Activated CD8-positive, alpha-beta memory T cell treated with anti-CD3 and anti-CD28 coated beads for 4 hours (primary cell): ENCODE measurements at regions not wholly inside any gene's neighbourhood (a gene's known extent, or its start where the extent isn't known, plus 50 kb on each side); places are given as distances from the start of the nearest gene placed in this dataset.
"Not testable (repeated sequence)": the region's sequence is repeated elsewhere in the genome, so short reads cannot be mapped to it uniquely, and the experiment has no call there.

ENCODE experiments used
- DNase-seq, 2 donors: peaks; one replicate each; pipeline ENCODE4 v3.0.0-alpha.2; 2020; ENCODE audit warnings: low read depth in 2 of 2

DNA sequence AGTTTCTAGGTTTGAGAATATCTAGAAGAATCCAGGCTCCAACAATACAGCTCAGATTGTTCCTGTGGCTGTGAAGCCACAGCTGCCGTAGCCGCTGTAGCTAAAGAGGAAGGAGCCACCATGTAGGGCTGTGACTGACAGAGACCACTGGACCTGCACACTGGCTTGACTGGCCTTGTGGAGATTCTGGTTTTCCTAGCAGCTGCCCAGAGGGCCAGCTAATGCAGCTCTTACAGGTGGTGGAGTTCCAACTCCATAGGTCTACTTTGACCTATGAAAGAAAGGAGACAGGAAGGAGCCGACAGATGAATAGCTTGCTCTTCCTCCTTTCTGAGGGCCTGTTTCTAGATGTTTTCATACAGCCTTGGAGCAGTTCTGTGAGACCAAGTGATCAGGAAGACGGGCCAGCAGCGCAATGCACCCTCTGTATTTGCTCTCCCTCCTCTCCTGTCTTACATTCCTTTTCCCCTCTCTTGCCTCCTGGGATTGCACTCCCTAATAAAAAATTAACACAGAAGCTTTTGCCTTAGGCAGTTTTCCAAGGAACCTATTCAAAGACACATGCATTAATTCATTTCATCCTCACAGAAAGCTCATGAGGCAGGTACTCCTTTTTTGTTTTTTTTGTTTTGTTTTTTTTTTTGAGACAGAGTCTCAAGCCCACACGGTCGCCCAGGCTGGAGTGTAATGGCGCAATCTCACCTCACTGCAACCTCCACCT, 51.8 kb upstream of the MYB start:
- DNase-seq, result no peak

DNA sequence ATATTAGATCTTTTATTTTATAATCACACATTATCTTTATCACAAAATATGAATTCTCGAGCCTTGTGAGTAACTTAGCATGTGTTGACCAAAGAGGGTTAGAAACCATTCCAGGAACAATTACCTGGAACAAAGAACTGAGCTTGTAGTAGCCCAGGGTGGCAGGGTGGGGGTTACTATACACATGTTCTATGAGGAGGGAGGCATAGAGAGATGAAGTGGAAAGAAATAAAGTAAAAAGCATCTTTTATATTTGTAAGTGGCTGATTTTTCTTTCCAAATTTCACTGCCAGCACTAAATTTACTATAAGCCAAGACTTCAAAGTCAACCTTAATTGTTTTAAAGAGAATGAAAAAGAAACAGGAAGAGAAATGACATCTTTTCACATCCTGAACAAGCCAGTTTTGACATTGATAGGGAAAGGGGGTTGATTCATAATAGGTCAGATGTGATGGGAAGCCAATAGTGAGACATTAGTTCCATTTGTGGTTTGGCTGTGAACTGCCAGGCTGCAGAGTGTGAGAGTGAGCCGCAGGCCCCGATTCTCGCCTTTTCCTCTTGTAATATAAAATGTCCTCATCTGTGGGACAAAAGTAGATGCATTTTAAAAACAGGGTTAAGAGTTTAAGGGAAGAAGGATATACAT, 52.7 kb upstream of the MYB start:
- peak; percentile 30 to 36 for DNase-seq

DNA sequence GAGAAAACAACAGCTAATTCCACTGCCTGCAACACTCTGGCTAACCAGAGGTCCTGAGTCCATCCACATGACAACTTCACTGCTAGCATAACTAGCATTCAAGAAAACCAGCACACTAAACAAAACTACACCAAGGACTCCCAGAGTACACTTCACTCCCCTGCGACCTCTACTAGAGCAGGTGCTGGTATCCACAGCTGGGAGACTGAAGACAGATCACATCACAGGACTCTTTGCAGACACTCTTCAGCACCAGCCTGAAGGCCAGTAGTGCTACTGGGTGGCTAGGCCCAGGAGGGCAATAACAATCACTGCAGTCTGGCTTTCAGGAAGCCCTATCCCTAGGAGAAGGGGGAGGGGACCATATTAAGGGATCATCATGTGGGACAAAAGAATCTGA, 54.4 kb upstream of the MYB start:
- DNase-seq, result no peak

DNA sequence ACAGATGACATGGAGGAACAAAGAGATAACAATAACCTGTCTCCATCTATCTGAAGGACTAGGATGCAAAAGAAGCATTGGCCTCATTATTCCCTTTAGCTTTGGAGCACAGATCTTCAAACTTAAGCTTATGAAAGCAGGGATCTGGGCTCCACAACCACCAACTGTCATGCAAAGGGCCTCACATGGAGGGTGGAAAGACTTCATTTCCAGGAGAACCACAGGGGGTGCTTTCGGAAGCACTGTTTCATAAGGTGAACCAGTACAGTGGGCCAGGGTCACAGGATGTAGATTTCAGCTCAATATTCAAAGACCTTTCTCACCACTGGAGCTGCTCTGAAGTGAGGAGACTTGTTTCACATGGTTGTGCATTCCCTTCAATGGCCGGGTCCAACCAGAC, 55.1 kb upstream of the MYB start:
- DNase-seq, result no peak

DNA sequence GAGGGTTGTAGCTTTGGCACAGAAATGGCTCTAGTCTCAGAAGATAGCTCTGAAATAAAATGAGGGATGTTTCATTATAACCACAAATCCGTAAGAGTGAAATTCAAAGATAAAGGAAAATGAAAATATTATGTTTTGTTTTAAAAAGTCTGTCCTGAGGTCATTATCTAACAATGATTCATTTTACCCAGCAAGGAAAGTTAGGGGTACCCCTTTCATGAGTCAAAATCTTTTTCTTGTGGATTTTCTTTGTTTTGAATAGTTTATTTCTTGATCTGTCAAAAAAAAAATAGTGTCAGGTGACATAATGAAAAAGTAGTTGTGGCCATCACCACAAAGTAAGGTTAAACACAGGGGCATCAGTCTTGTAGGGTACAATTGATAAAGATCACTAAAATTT, 59.7 kb upstream of the MYB start:
- DNase-seq, result no peak

DNA sequence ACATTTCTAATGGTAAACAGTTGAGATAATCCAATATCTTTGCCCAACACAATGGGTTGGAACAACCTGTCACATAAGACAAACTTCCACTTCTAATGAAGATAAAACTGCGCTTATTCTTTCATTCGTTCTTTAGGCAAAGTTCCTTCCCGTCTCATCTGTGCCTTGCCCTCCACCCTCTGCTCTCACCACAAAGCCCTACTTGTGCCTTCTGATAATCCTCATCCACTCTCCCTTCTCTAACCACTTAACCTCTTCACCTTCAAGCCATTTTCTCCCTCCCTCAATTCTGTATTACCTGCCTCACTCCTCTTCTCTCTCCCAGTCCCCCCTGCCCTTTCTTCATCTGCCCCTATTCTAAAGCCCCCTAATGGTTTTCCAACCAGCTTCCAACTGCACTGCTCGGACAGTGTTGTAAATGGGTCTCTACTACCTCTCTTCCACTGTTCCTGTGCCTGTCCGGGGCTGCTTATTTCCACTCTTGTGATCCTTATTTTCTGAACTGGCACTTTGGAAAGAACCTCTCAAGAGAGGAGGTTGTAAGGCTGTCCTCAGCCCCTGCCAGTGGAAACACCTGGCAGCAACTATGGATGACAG, 62.9 kb upstream of the MYB start:
- DNase-seq, result no peak

DNA sequence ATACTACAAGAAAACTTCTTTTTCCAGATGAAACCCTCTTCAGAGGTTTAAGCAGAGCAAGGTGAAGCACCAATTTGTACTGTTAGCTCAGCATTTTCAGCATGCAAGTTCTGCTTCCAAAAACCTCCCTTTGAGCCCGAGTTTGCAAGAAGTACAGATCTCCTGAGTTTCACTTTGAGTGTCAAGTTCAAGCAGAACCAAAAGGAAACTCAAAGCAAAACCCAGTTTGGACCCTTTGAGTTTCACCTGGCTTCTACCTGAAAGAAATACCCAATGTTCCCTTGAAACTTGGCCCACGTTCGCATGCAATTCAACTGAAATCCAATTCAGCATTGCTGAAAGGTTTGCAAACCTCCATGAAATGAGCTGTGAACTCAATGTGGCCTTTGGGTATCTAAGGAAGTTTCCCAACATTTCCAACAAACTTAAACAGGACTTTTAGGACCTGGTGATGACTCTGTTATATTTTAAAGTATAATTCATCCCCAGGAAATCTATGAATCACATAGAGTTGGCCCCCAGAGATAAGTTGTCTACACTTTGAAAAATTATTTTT, 62.9 kb upstream of the HBS1L start:
- DNase-seq, result no peak

DNA sequence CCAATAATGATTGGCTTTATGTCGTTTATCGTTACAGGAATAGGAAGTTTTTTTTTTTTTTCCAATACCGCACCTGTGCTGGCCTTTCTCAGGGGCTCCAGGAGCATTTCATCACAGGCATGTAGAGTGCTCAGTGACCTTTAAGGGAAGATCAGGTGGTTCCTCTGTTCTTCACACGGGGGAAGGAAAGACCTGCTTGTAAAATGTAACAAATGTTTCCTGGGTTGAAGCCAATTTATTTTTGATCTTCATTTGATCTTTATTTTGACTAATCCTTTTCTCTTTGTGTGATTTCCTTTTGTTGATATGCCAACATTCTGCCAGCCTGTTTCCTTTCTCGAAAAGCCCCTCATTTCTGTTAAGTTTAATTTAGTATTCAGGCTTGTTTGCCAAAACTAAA, 61.9 kb upstream of the HBS1L start:
- DNase-seq, result no peak

DNA sequence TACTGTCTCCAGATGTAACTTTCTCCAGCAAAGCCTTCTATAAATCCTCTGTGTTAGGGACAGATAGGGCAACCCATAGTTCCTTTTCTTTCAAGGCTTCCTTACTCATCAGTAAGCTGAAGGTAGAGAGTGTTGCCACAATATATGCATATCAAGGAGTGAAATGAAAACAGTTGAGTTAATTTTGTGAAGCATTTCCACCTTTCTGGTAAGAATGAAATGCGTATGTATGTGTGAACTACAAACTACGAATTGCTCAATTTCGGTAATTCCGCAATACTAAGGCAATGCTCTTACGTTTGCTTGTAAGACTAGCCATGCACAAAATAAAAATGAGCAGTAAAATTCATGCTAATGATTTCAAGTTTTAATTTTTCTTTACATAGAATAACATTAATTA, 61.2 kb upstream of the HBS1L start:
- no peak for DNase-seq

DNA sequence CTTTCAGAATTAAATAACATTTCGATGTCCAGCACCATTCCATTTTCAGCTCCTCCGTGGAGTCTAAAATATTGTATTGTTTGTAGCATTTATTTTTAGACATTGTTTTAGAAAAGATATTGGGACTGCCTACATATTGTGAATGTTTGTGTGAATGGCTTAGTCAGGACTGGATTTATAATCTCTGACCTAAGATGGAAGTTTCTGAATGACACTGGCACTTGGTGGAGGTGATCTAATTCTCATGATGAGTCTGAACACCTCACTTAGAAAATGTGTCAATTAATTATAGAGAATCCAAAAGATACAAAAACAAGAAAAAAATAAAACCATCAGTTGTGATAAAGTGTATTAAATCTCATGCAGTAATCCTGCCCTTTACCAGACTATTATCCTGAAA, 60.8 kb upstream of the HBS1L start:
- DNase-seq, result no peak

DNA sequence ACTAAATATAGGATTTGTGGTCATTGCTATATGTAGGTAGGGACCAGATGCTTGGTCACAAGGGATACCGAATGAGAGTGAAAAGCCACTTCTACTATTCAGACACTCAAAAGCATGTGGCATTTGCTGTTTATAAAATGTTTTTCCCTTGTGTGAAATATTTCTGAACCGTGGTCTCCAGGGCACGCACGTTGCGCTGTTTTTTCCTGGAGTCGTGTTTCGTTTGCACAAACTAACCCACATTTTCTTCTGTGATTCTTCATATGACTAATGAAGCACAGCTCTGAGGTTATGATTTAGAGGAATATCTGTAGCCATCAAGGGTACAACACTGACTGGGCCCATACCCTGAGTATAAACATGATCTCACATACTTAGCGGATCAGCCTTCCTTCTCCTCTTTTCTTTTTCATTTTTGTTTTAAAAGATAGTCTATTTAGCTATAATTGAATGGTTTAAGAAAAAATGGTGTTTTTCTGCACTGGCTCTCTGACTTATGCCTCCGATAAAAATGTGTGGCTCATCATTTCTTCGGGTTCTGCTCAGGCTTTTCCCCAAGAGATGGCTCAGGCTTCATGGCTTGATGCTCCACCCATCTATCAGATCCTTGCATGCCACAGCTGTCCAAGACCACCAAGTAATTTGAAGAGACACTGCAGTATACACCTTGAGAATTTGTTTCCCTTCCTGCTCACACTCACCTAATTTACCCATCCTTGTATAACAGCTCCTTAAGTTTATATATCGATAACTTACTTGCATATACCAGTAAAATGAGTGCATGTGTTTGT, 59.9 kb upstream of the HBS1L start:
- no peak for DNase-seq

DNA sequence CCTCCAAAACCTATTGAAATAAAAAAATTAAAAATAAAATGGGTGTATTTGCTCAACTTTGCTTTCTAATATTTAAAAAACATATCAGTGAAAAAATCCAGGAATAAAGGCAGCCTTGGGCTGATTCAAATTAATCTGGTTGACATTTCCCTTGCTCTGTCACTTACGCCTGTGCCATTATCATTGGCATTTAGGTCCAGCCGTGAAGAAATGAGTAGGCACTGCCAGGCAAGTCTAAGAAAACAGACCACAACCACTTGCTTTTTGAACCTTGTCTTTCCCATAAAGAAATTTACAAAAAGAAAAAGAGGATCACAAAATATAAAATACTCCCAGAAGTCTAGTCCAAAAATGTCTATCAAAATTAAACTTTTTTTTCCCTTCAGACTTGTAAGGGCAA, 59.2 kb upstream of the HBS1L start:
- no peak for DNase-seq

DNA sequence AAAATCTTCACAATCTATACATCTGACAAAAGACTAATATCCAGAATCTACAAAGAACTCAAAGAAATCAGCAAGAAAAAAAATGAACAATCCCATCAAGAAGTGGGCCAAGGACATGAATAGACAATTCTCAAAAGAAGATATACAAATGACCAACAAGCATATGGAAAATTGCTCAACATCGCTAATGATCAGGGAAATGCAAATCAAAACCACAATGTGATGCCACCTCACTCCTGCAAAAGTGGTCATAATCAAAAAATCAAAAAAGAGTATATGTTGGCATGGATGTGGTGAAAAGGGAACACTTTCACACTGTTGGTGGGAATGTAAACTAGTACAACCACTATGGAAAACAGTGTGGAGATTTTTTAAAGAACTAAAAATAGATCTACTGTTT, 58.3 kb upstream of the HBS1L start:
- not testable (repeated sequence) for DNase-seq

DNA sequence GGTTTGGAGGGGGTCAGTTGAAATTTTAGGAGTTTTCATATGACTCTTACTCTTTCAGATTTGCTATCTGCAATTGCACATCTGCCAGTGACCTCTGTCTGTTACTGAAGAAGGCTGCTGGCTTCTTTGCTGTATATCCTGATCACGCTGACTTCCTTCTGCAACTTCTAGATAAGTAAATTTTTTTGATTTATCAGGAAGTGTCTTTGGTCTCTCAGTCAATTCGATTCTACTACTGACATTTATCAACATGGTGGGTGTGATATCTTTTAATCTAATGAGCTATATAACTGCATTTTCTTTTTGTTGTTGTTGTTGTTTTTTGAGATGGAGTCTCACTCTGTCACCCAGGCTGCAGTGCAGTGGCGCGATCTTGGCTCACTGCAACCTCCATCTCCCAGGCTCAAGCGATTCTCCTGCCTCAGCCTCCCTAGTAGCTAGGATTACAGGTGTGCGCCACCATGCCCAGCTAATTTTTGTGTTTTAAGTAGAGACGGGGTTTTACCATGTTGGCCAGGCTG, 55.7 kb upstream of the HBS1L start:
- DNase-seq, result not testable (repeated sequence)

DNA sequence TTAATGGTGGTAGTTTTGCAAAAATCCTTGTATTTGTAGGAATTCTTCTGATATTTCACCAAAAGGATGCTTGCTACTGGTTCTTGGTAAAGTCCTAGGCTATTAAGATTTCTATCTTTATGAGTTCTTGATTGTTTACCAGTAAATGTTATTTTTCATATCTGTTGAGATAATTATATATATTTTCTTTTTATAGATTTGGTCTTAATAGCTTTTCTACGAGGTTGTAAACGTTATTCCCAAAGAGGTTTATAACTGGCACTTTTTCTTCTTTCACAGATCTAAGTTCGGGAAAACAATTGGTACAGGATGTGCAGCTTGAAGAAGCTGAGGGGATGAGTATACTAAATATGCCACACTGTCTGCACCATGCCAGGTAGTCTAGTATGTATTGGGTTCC, 55.1 kb upstream of the HBS1L start:
- no peak for DNase-seq

DNA sequence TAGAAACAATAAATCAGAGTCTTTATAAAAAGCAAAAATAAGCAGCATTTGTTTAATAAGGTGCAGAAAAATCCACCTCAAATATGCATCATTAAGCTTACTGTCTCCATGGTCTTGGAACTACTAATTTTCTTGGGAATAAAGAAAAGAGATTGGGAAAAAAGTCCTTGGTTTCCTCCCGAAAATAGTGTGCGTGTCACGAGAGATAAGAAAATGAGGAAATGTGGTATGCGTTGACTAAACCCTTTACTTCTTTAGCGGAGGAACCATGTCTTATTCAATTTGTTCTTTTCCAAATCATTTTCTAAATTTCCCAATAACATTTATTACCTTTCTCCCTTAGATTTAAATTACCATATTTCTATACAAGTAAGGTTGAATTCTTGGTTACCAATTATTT, 54.1 kb upstream of the HBS1L start:
- DNase-seq, result no peak

DNA sequence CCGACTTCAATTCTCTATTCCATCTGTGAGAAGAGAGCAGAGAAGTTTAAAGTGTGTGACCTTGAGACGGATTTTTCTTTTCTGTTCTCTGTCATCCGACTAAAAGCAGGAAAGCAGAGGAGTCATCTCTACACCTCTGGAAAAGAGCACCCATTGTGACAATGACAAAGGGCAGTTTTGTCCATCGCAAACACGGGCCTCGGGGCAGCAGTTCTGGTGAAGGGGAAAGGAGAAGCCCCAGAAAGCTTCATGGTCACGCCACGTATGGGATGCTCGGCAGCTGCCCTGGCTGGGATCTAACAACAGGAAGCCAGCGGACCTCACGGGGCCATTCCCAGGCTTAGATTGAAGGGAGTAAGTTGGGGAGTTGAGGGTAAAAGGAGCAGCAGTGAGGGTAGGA, 52.0 kb upstream of the HBS1L start:
- DNase-seq, result no peak

DNA sequence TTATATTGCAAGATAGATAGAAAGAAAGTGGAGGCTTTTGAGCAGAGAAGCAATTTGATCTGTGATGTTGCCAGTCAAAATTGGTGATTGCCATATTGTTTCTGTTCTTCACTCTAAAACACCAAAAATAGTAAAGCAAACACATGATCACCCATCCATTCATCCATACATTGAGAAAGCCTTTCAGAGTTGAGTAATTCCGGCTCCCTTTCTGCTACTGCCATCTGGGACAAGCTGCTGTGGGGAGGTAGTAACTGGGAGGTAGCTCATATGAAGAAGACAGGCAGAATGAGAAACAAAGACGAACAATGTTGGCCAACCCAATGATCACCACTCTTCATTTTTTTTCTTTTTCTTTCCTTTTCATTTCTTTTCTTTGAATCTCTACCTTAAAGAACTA, 51.1 kb upstream of the HBS1L start:
- no peak for DNase-seq

DNA sequence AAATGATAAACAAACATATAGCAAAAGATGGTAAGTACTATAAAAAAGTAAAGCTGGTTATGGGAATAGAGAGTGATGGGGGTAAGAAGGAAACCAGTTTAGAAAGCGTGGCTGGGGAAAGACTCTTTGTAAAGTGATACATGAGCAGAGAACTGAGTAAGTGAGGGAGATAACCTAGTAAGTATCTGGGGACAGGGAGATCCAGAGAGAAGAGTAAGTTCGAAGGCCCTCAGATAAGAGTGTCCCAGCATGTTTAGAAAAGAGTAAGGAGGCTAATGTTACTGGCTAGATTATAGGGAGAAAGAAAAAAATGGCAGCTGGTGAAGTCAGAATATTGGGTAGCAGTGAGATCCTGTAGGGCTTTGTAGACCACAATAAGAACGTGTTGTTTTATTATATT, 50.7 kb upstream of the HBS1L start:
- DNase-seq, result no peak
